CD4-positive, alpha-beta T cell treated with Interleukin-15 for 4 hours (primary cell): ENCODE measurements at regions not wholly inside any gene's neighbourhood (a gene's known extent, or its start where the extent isn't known, plus 50 kb on each side); places are given as distances from the start of the nearest gene placed in this dataset.
"Not testable (repeated sequence)": the region's sequence is repeated elsewhere in the genome, so short reads cannot be mapped to it uniquely, and the experiment has no call there.

Experiments
- DNase-seq: peaks from one replicate; pipeline ENCODE4 v3.0.0-alpha.2; 2020; ENCODE audit warnings: low spot score

DNA sequence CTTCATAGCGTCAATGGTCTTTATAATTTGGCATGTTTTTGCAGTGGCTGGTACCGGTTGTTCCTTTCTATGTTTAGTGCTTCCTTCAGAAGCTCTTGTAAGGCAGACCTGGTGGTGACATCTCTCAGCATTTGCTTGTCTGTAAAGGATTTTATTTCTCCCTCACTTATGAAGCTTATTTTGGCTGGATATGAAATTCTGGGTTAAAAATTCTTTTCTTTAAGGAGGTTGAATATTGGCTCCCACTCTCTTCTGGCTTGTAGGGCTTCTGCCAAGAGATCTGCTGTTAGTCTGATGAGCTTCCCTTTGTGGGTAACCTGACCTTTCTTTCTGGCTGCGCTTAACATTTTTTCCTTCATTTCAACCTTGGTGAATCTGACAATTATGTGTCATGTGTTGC lies 250.0 kb upstream of the CTNNB1 start:
- DNase-seq: not testable (repeated sequence)

DNA sequence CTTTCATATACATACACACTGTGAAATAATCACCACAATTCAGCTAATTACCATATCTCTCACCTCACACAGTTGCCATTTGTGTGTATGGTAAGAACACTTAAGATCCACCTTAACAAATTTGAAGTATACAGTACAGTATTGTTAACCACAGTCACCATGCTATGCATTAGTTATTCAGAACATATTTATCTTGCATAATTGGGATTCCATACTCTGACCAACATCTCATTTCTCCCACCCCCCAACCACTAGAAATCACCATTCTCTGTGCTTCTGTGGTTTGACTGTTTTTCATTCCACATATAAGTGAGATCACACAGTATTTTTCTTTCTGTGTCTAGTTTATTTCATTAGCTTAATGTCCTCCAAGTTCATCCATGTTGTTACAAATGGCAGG lies 247.7 kb upstream of the CTNNB1 start:
- DNase-seq: no peak

- DNase-seq: no peak
These were observed 238.0 kb upstream of the CTNNB1 start for GRCh38 chr3:40961104-40961857.

DNA sequence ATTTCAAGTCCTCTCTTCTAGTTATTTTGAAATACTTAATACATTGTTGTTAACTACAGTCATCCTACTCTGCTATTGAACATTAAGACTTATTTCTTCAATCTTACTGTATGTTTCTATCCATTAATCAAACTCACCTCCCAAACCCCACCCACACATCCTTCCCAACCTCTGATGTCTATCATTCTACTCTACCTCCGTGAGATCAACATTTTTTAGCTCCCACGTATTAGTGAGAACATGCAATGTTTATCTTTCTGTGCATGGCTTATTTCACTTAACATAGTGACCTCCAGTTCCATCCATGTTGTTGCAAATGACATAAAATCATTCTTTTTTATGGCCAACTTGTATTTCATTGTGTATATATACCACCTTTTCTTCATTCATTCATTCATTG lies 236.6 kb upstream of the CTNNB1 start:
- no peak for DNase-seq

- DNase-seq: no peak
These were observed 230.6 kb upstream of the CTNNB1 start for GRCh38 chr3:40968666-40969065.

DNA sequence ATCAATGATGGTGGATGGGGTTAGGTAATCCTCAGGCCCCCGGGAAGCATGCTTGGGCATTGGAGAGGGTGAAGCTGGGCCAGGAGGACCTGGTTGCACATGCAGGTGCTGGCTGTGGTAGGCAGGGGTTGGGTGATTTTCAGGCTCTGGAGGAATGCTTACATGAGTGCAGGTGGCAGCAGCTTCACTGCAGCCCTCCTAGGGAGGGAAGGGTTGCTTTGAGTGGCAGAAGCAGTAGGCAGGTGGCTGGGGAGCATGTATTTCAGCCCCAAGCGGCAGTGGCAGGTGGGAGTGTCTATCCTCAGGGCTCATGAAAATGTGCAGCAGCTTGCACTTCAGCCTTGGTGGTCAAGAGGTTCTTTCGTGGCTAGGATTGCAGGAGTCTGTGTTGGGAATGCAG lies 230.0 kb upstream of the CTNNB1 start:
- no peak for DNase-seq

GRCh38 chr3:40969756-40970466 lies 229.4 kb upstream of the CTNNB1 start:
- no peak for DNase-seq

GRCh38 chr3:40971191-40972168 lies 227.8 kb upstream of the CTNNB1 start:
- peak; percentile 12 for DNase-seq

DNA sequence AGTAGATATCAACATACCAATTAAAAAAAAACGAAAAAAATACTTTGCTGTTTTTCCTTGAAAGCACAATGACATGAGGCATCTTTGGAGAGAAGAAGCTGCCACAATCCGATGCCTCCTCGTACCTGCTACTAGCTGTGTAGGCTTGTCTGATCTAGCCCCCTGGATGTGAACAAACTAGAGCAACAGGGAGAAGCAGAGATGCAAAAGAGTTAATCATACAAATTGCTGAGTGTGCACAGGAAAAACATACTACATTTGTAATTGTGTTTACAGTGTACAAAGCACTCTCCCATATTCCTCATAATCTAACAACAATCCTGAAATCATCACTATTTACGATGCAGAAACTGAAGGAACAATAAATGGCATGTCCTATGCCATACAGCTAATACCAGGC lies 227.0 kb upstream of the CTNNB1 start:
- DNase-seq: no peak

GRCh38 chr3:40973141-40973540 lies 226.2 kb upstream of the CTNNB1 start:
- no peak for DNase-seq

GRCh38 chr3:40975711-40976121 lies 223.6 kb upstream of the CTNNB1 start:
- no peak for DNase-seq

DNA sequence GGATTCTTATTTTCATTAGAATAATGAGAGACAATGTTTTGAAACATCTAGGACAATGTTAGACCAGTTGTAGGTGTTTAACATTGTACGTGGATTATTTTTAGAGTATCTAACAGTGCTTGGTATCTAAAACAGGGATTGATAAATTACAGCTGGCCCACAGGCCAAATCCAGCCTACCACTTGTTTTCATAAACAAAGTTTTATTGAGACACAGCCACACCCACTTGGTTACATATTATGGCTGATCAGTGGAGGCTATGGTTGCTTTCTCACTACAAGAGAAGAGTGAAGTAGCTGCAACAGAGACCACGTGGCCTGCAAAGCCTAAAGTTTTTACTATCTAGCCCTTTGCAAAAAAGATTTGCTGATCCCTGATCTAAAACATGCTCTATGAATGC lies 223.1 kb upstream of the CTNNB1 start:
- DNase-seq: no peak

GRCh38 chr3:40978442-40978841 lies 220.9 kb upstream of the CTNNB1 start:
- no peak for DNase-seq

- no peak for DNase-seq
These were observed 219.3 kb upstream of the CTNNB1 start for GRCh38 chr3:40979962-40980361.

DNA sequence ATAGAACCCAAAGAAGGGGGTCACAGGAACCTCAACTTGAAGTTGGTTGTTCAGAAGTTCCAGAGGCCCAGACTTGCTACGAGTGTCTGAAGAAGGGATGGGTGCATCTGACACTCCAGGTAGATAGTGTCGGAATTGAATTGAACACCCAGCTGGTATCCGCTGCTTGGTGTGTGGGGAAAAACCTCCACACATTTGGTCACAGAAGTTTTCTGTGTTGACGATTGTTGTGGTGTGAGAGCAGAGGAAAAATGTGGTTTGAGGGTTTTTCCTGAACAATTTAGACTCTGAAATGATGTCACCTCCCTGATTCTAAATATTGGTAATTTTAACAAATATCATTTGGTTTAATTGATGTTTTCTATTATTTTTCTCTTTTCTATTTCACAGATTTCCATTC lies 218.8 kb upstream of the CTNNB1 start:
- no peak for DNase-seq

- no peak for DNase-seq
These were observed 214.1 kb upstream of the CTNNB1 start for GRCh38 chr3:40985195-40985594.

DNA sequence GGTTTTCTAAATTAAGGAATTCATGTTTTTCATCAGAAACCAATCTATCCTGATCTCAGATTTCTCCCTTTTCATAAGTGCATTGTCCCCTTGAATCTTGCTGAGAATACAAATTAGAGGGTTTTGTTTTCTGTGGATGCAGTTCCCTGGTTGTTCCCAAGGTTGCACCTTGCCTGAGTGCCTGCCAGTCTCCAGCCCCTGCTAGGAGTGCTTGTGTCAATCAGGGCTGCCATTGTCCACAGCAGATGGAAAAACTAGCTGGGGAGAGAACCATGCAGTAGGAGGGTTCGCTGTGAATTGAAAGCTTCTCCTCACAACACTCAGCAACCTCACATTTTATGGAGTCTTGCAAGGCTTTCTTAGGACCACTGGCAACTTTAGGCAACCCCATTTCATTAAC lies 210.8 kb upstream of the CTNNB1 start:
- no peak for DNase-seq

DNA sequence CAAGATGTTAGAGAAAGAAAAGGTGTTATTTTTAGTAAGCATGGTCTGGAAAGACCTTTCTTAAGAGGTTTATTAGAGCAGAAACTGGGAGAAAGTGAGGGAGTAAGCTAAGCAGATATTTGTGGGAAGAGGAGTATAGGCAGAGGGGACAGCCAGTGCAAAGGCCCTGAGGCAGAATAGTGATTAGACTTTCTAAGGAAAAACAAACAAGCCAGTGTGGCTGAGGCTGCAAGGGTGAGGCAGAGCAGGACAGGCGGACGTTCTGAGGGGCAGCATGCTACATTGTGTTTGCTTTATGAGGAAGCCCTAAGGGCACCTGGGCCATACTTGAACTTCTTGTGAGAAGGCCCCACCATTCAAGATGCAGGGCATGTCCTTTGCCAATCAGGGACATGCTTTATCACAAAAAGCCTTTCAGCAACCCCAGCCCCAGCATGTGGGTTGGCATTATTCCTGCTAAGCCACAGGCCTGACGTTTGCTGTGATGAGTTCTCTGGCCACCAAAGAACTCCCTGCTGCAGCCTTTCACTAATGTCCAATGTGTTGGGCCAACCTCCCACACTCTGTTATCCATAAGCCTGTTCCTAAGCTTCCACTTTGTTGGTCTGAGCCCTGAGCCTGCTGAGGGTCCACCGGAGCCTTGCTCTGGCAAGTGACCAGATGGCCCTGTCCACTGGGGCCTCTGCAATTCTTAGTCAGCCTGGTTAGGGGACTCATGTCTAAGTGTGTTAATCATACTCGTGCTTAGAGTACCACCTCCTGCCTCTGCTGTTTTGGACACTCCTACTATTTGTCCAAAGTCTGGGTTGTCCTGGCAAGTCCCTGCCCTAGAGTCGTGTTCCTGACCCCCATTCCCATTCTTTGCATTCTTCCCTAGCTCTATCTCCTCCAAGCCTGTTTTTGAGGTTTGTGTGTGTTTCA lies 209.9 kb upstream of the CTNNB1 start:
- DNase-seq: no peak

DNA sequence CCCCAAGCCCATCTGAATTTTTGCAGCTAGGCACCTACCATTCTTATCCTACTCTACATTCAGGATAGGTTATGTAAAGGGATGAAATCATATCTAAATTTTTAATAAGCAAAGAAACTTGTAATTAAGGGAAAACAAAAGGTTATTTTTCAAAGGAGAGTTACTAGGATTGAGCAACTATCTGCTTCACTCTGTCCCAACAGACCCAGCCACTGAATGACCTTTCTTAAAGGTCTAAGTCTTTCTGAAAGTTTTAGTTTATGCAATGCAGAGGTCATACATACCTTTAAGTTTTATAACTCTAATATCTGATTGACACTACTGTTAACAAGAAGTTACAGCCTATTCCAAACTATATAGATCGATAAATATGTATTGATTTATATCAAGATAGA lies 209.2 kb upstream of the CTNNB1 start:
- DNase-seq: no peak

GRCh38 chr3:40992023-40992422 lies 207.3 kb upstream of the CTNNB1 start:
- DNase-seq: no peak

DNA sequence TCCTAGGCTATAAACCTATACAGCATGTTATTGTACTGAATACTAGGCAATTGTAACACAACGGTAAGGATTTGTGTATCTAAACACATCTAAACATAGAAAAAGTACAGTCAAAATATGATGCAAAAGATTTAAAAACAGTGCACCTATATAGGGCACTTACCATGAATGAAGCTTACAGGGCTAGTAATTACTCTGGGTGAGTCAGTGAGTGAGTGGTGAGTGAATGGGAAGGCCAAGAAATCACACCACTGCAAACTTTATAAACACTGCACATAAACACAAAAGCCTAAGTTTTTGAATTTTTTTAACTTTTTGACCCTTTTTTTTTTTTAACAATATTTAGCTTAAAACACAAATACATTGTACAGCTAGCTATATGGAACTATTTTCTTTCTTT lies 204.7 kb upstream of the CTNNB1 start:
- DNase-seq: no peak

- no peak for DNase-seq
These were observed 204.0 kb upstream of the CTNNB1 start for GRCh38 chr3:40995271-40995670.
